Vagina (tissue), 2 donors: ENCODE measurements at regions not wholly inside any gene's neighbourhood (a gene's known extent, or its start where the extent isn't known, plus 50 kb on each side); places are given as distances from the start of the nearest gene placed in this dataset.

Source experiments
- DNase-seq, 2 donors: peaks; one replicate each; pipeline ENCODE4 v3.0.0-alpha.2; 2017; ENCODE audit errors: extremely low spot score in 2 of 2
- H3K27ac ChIP-seq: fragments of 200-600 bp; sonication (generic); one replicate; pipeline ENCODE4 v1.5.1; 2019
- H3K27me3 ChIP-seq: fragments of 200-600 bp; sonication (generic); one replicate; pipeline ENCODE4 v1.5.1; 2019
- H3K36me3 ChIP-seq, 2 donors: fragments of 200-600 bp; sonication (generic); one replicate each; pipeline ENCODE4 v1.5.1; 2017 to 2019
- H3K4me1 ChIP-seq: fragments of 200-600 bp; sonication (generic); one replicate; pipeline ENCODE4 v1.5.1; 2019
- H3K4me3 ChIP-seq, 2 donors: fragments of 200-600 bp; sonication (generic); 1 replicate in 1 of 2; 2 replicates in 1 of 2; pipeline ENCODE4 v1.5.1; 2016 to 2019
- H3K9me3 ChIP-seq: fragments of 200-600 bp; sonication (generic); one replicate; pipeline ENCODE4 v1.5.1; 2019
- CTCF ChIP-seq, 3 experiments: fragments of 450-650 bp in 2 of 3; fragments of 200-600 bp in 1 of 3; sonication (generic) in 1 of 3; IDR thresholded peaks; one replicate each; pipeline ENCODE4 v1.5.1; 2017 to 2019; ENCODE audit warnings: antibody characterized with exemption in 3 of 3, mild to moderate bottlenecking in 2 of 3, moderate library complexity in 2 of 3
- POLR2A ChIP-seq, 2 donors: fragments of 450-650 bp; IDR thresholded peaks; one replicate each; pipeline ENCODE4 v1.6.1; 2017; ENCODE audit warnings: antibody characterized with exemption in 2 of 2, mild to moderate bottlenecking in 2 of 2, moderate library complexity in 2 of 2
- POLR2AphosphoS5 ChIP-seq, 2 donors: sonication (generic); formaldehyde crosslinking; IDR thresholded peaks; one replicate each; pipeline ENCODE4 v1.9.0; 2017; ENCODE audit warnings: antibody characterized with exemption in 2 of 2, mild to moderate bottlenecking in 2 of 2, low read depth in 1 of 2; ENCODE audit not compliant: insufficient read depth in 1 of 2
- intact Hi-C: fragments of 100-400 bp; cut with DNase I; formaldehyde crosslinking; loops from one replicate; pipeline ENCODE4 v1.15.1; 2023

- Histone ChIP-seq H3K4me3 (no peak overlapping the region), H3K27me3 (no peaks in the 10 kb centered on the region), H3K27ac (no peak overlapping the region), H3K4me1 (no peaks in the 10 kb centered on the region), H3K9me3 (no peaks in the 10 kb centered on the region), H3K36me3 (no peaks in the 10 kb centered on the region)
- TF ChIP-seq CTCF (IDR thresholded peaks at IDR 0.05) (no peak), POLR2AphosphoS5 (IDR thresholded peaks at IDR 0.05; ENCODE audit: insufficient read depth in 1 of 2, low read depth in 1 of 2) (no peak), POLR2A (IDR thresholded peaks at IDR 0.05) (no peak)
- intact Hi-C loops = no loop called here
- no peak for DNase-seq
Observed at GRCh38 chr10:121355161-121355560, 243.1 kb downstream of the FGFR2 start.

GRCh38 chr10:121356183-121356582 lies 242.1 kb downstream of the FGFR2 start:
- intact Hi-C loops = no loop called here
- H3K36me3 ChIP-seq = no peaks in the 10 kb centered on the region
- H3K4me1 ChIP-seq = no peaks in the 10 kb centered on the region
- no peak overlapping the region for H3K27ac ChIP-seq
- H3K4me3 ChIP-seq = no peak overlapping the region
- TF ChIP-seq POLR2A (IDR thresholded peaks at IDR 0.05) (no peak), CTCF (IDR thresholded peaks at IDR 0.05) (no peak), POLR2AphosphoS5 (IDR thresholded peaks at IDR 0.05; ENCODE audit: insufficient read depth in 1 of 2, low read depth in 1 of 2) (no peak)
- DNase-seq = no peak
- no peaks in the 10 kb centered on the region for H3K27me3 ChIP-seq
- H3K9me3 ChIP-seq = no peaks in the 10 kb centered on the region

- no peaks in the 10 kb centered on the region for H3K9me3 ChIP-seq
- TF ChIP-seq POLR2AphosphoS5 (IDR thresholded peaks at IDR 0.05; ENCODE audit: insufficient read depth in 1 of 2, low read depth in 1 of 2) (no peak), CTCF (IDR thresholded peaks at IDR 0.05) (no peak), POLR2A (IDR thresholded peaks at IDR 0.05) (no peak)
- H3K36me3 ChIP-seq = no peaks in the 10 kb centered on the region
- intact Hi-C loops = no loop called here
- H3K4me1 ChIP-seq = no peaks in the 10 kb centered on the region
- H3K27me3 ChIP-seq = no peaks in the 10 kb centered on the region
- no peak overlapping the region for H3K27ac ChIP-seq
- no peak for DNase-seq
- no peak overlapping the region for H3K4me3 ChIP-seq
Observed at GRCh38 chr10:121357401-121357800, 240.8 kb downstream of the FGFR2 start.

GRCh38 chr10:121362026-121362425 lies 236.2 kb downstream of the FGFR2 start:
- Histone ChIP-seq H3K4me1 (no peaks in the 10 kb centered on the region), H3K27ac (no peak overlapping the region), H3K9me3 (no peaks in the 10 kb centered on the region), H3K27me3 (no peaks in the 10 kb centered on the region), H3K4me3 (no peak overlapping the region), H3K36me3 (no peaks in the 10 kb centered on the region)
- TF ChIP-seq CTCF (IDR thresholded peaks at IDR 0.05) (no peak), POLR2AphosphoS5 (IDR thresholded peaks at IDR 0.05; ENCODE audit: insufficient read depth in 1 of 2, low read depth in 1 of 2) (no peak), POLR2A (IDR thresholded peaks at IDR 0.05) (no peak)
- intact Hi-C loops = no loop called here
- no peak for DNase-seq

GRCh38 chr10:121365566-121365965 lies 232.7 kb downstream of the FGFR2 start:
- Histone ChIP-seq H3K36me3 (no peaks in the 10 kb centered on the region), H3K9me3 (no peaks in the 10 kb centered on the region), H3K4me1 (no peaks in the 10 kb centered on the region), H3K4me3 (no peak overlapping the region), H3K27me3 (no peaks in the 10 kb centered on the region), H3K27ac (no peak overlapping the region)
- no peak for TF ChIP-seq CTCF (IDR thresholded peaks at IDR 0.05)
- DNase-seq = no peak
- intact Hi-C loops = no loop called here
